A673 (cell line): ENCODE measurements at regions not wholly inside any gene's neighbourhood (a gene's known extent, or its start where the extent isn't known, plus 50 kb on each side); places are given as distances from the start of the nearest gene placed in this dataset.

Experiments
- BruUV-seq: library from RNA; stranded (reverse); fragments of 400-500 nt; replicated peaks from 2 replicates; lab custom pipeline; 2021; lab: Mats Ljungman, UMichigan
- CTCF ChIA-PET: fragments of 300-600 bp; sonication (Branson Sonifier 250); formaldehyde crosslinking; loops from one replicate; lab custom pipeline; 2022; ENCODE audit warnings: antibody characterized with exemption; lab: Charles Lee
- POLR2A ChIA-PET: fragments of 300-600 bp; sonication (Branson Sonifier 250); formaldehyde crosslinking; loops from one replicate; lab custom pipeline; 2022; ENCODE audit warnings: antibody characterized with exemption; ENCODE audit not compliant: low non-redundant PET; lab: Charles Lee
- DNase-seq: peaks from one replicate; pipeline ENCODE4 v3.0.0-alpha.2; 2015; ENCODE audit warnings: low spot score
- H3K27ac ChIP-seq: fragments of 200-600 bp; sonication (generic); 2 replicates; pipeline ENCODE4 v1.5.1; 2016; ENCODE audit warnings: mixed run types, low read depth, mild to moderate bottlenecking, mixed read lengths, antibody characterized with exemption, low read length; ENCODE audit not compliant: poor library complexity, severe bottlenecking
- H3K27me3 ChIP-seq: fragments of 200-600 bp; sonication (generic); replicated peaks from 2 replicates; pipeline ENCODE4 v1.6.1; 2017; ENCODE audit warnings: mixed run types, low read depth, mild to moderate bottlenecking, mixed read lengths, antibody characterized with exemption, low read length; ENCODE audit not compliant: insufficient read depth, poor library complexity
- H3K36me3 ChIP-seq: fragments of 200-600 bp; sonication (generic); 2 replicates; pipeline ENCODE4 v1.6.1; 2016; ENCODE audit warnings: mixed run types, mild to moderate bottlenecking, mixed read lengths, antibody characterized with exemption, low read length; ENCODE audit not compliant: insufficient read depth, poor library complexity, severe bottlenecking
- H3K4me1 ChIP-seq: fragments of 200-600 bp; sonication (generic); 2 replicates; pipeline ENCODE4 v1.6.1; 2017; ENCODE audit warnings: mixed run types, mild to moderate bottlenecking, mixed read lengths, antibody characterized with exemption, low read length; ENCODE audit not compliant: insufficient read depth, poor library complexity, severe bottlenecking
- H3K4me3 ChIP-seq: fragments of 200-600 bp; sonication (generic); 2 replicates; pipeline ENCODE4 v1.5.1; 2016; ENCODE audit warnings: low read depth, mixed run types, mild to moderate bottlenecking, mixed read lengths, low read length; ENCODE audit not compliant: poor library complexity, severe bottlenecking
- H3K9me3 ChIP-seq: fragments of 200-600 bp; sonication (generic); 2 replicates; pipeline ENCODE4 v1.6.1; 2016; ENCODE audit warnings: mixed run types, low read depth, mild to moderate bottlenecking, mixed read lengths, antibody characterized with exemption, low read length; ENCODE audit not compliant: poor library complexity, severe bottlenecking
- CTCF ChIP-seq: fragments of 300-800, 200-600 bp; sonication (generic); conservative IDR thresholded peaks from 2 replicates; pipeline ENCODE4 v1.5.1; 2017; ENCODE audit warnings: low read depth, mild to moderate bottlenecking, antibody characterized with exemption, low read length, moderate library complexity, mixed read lengths
- EZH2 ChIP-seq: fragments of 200-600 bp; sonication (generic); IDR thresholded peaks from 2 replicates; pipeline ENCODE4 v1.6.1; 2017; ENCODE audit warnings: borderline replicate concordance, low read depth, mild to moderate bottlenecking, mixed read lengths, antibody characterized with exemption, low read length; ENCODE audit not compliant: poor library complexity, severe bottlenecking
- intact Hi-C: fragments of 100-400 bp; cut with micrococcal nuclease; formaldehyde crosslinking; loops from one replicate; pipeline ENCODE4 v1.10.0; 2022; ENCODE audit not compliant: unreplicated experiment

- ChIA-PET POLR2A (interaction anchor here (0.5 kb wide), 1 partner anchor 414 kb away, joined by 6 read pairs; no protein-coding TSS in a partner anchor), CTCF (no interaction called here)
- no peak overlapping the region for H3K27ac ChIP-seq
- H3K4me3 ChIP-seq = no peak overlapping the region
- BruUV-seq = no TSS peak
- H3K9me3 ChIP-seq = no peaks in the 10 kb centered on the region
- H3K36me3 ChIP-seq = no peaks in the 10 kb centered on the region
- DNase-seq = no peak
- no peaks in the 10 kb centered on the region for H3K27me3 ChIP-seq
- intact Hi-C loops = no loop called here
- no peaks in the 10 kb centered on the region for H3K4me1 ChIP-seq
- no peak for TF ChIP-seq EZH2
- TF ChIP-seq CTCF = no peak
Measured at GRCh38 chr2:12424219-12424618, 292.5 kb upstream of the TRIB2 start.

GRCh38 chr2:12424809-12425208 lies 291.9 kb upstream of the TRIB2 start:
- CTCF ChIA-PET = no interaction called here
- no peaks in the 10 kb centered on the region for H3K4me1 ChIP-seq
- H3K27ac ChIP-seq = no peak overlapping the region
- no peak for DNase-seq
- no peak overlapping the region for H3K4me3 ChIP-seq
- no peaks in the 10 kb centered on the region for H3K36me3 ChIP-seq
- intact Hi-C loops = no loop called here
- BruUV-seq = no TSS peak
- no peaks in the 10 kb centered on the region for H3K27me3 ChIP-seq
- POLR2A ChIA-PET = no interaction called here
- no peaks in the 10 kb centered on the region for H3K9me3 ChIP-seq
- no peak for TF ChIP-seq EZH2
- TF ChIP-seq CTCF = no peak

- no peak for TF ChIP-seq CTCF
- TF ChIP-seq EZH2 = no peak
- Histone ChIP-seq H3K4me1 (no peaks in the 10 kb centered on the region), H3K4me3 (no peak overlapping the region), H3K27ac (no peak overlapping the region), H3K36me3 (no peaks in the 10 kb centered on the region), H3K27me3 (no peaks in the 10 kb centered on the region), H3K9me3 (no peaks in the 10 kb centered on the region)
- POLR2A ChIA-PET = no interaction called here
- CTCF ChIA-PET = no interaction called here
- no TSS peak for BruUV-seq
- intact Hi-C loops = no loop called here
- DNase-seq = no peak
Measured at GRCh38 chr2:12428324-12428723, 288.4 kb upstream of the TRIB2 start.
